Lung (tissue), 11 donors: ENCODE measurements at regions not wholly inside any gene's neighbourhood (a gene's known extent, or its start where the extent isn't known, plus 50 kb on each side); places are given as distances from the start of the nearest gene placed in this dataset.

ENCODE experiments used
- ATAC-seq: fragments of 200-7000 bp; cut with Tn5 transposase; one replicate; pipeline ENCODE4 v1.9.1; 2020; ENCODE audit warnings: moderate number of reproducible peaks; ENCODE audit not compliant: insufficient read depth, low FRiP score
- DNase-seq, 3 donors: peaks; one replicate each; pipeline ENCODE4 v3.0.0-alpha.2; 2013 to 2017
- H3K27ac ChIP-seq, 2 donors: one replicate each; pipeline ENCODE4 v1.5.1; 2013; ENCODE audit warnings: mild to moderate bottlenecking in 2 of 2, moderate library complexity in 2 of 2, control low read depth in 1 of 2, inconsistent platforms in 1 of 2, low read depth in 1 of 2, low read length in 1 of 2
- H3K27me3 ChIP-seq, 3 donors: one replicate each; pipeline ENCODE4 v1.5.1; 2013; ENCODE audit warnings: low read length in 2 of 3; ENCODE audit not compliant: control insufficient read depth in 3 of 3, insufficient read depth in 3 of 3
- H3K36me3 ChIP-seq, 4 donors: one replicate each; pipeline ENCODE4 v1.5.1; 2013; ENCODE audit warnings: low read length in 4 of 4, mild to moderate bottlenecking in 1 of 4, moderate library complexity in 1 of 4; ENCODE audit not compliant: control insufficient read depth in 4 of 4, insufficient read depth in 4 of 4
- H3K4me1 ChIP-seq, 5 donors: one replicate each; pipeline ENCODE4 v1.5.1; 2013; ENCODE audit warnings: low read length in 5 of 5, mild to moderate bottlenecking in 2 of 5, moderate library complexity in 1 of 5; ENCODE audit not compliant: control insufficient read depth in 5 of 5, insufficient read depth in 5 of 5
- H3K4me3 ChIP-seq: one replicate; pipeline ENCODE4 v1.5.1; 2013; ENCODE audit warnings: mild to moderate bottlenecking, control low read depth, moderate library complexity
- H3K9ac ChIP-seq, 2 donors: one replicate each; pipeline ENCODE4 v1.5.1; 2013; ENCODE audit warnings: low read length in 2 of 2, control low read depth in 1 of 2; ENCODE audit not compliant: insufficient read depth in 1 of 2
- H3K9me3 ChIP-seq, 4 donors: one replicate each; pipeline ENCODE4 v1.5.1; 2013; ENCODE audit warnings: low read length in 3 of 4, mild to moderate bottlenecking in 1 of 4, moderate library complexity in 1 of 4; ENCODE audit not compliant: control insufficient read depth in 4 of 4, insufficient read depth in 3 of 4
- CTCF ChIP-seq: IDR thresholded peaks from 2 replicates; pipeline ENCODE4 v1.5.1; 2012; ENCODE audit warnings: mild to moderate bottlenecking; ENCODE audit errors: control extremely low read depth, extremely low read depth
- WGBS, 2 donors: extraction: QIAGEN DNeasy Blood & Tissue Kit; methylation state at CpG; one replicate each; pipeline ENCODE4 v1.1.7; 2013; 5-methylcytosine and 5-hydroxymethylcytosine counted together
- donor health status: control.
- donor health status: control.
- donor health status: Bipolar disorder and iron deficiency.
- donor health status: healthy.
- donor health status: DM: yes; HTN: yes; CAD: no.

- no peak overlapping the region for H3K4me3 ChIP-seq
- 82 to 88% methylated on average over 4 of the region's 4 CpGs for WGBS, 2 donors
- no peaks in the 10 kb centered on the region for H3K36me3 ChIP-seq
- no peak for TF ChIP-seq CTCF
- H3K9ac ChIP-seq: no peak overlapping the region
- H3K27ac ChIP-seq: no peak overlapping the region
- H3K4me1 ChIP-seq: peaks cover 0 to 2% (median 0%) of the 10 kb centered on the region in 5 donors
- no peak for DNase-seq
- no peaks in the 10 kb centered on the region for H3K27me3 ChIP-seq
- H3K9me3 ChIP-seq: no peaks in the 10 kb centered on the region
- ATAC-seq: no peak
Measured at GRCh38 chr4:14338585-14339265, 663.6 kb upstream of the CPEB2 start.

- H3K4me3 ChIP-seq: no peak overlapping the region
- no peak for TF ChIP-seq CTCF
Measured at GRCh38 chr4:14339715-14340114, 662.6 kb upstream of the CPEB2 start.

GRCh38 chr4:14340321-14340720 is 662.0 kb upstream of the CPEB2 start:
- H3K27ac ChIP-seq: no peak overlapping the region
- H3K27me3 ChIP-seq: no peaks in the 10 kb centered on the region
- H3K4me1 ChIP-seq: peaks cover 0 to 2% (median 0%) of the 10 kb centered on the region in 5 donors
- no peaks in the 10 kb centered on the region for H3K9me3 ChIP-seq
- ATAC-seq (no peak), DNase-seq (no peak)
- H3K4me3 ChIP-seq: no peak overlapping the region
- no peak overlapping the region for H3K9ac ChIP-seq
- no peak for TF ChIP-seq CTCF
- 50 to 58% methylated on average over 4 of the region's 4 CpGs for WGBS, 2 donors
- H3K36me3 ChIP-seq: no peaks in the 10 kb centered on the region

More at GRCh38 chr4:14339715-14340114, 662.6 kb upstream of the CPEB2 start:
- ATAC-seq (no peak), DNase-seq (no peak)
- Histone ChIP-seq H3K9me3 (no peaks in the 10 kb centered on the region), H3K27ac (no peak overlapping the region), H3K9ac (no peak overlapping the region), H3K36me3 (no peaks in the 10 kb centered on the region), H3K4me1 (peaks cover 0 to 2% (median 0%) of the 10 kb centered on the region in 5 donors), H3K27me3 (no peaks in the 10 kb centered on the region)
- 90 to 97% methylated on average over 5 of the region's 5 CpGs for WGBS, 2 donors

GRCh38 chr4:14343961-14344360 is 658.3 kb upstream of the CPEB2 start:
- no peak overlapping the region for H3K4me3 ChIP-seq
- H3K9me3 ChIP-seq: no peaks in the 10 kb centered on the region
- H3K27me3 ChIP-seq: no peaks in the 10 kb centered on the region
- DNase-seq: no peak
- no peak overlapping the region for H3K27ac ChIP-seq
- TF ChIP-seq CTCF: no peak
- H3K9ac ChIP-seq: no peak overlapping the region
- no peaks in the 10 kb centered on the region for H3K4me1 ChIP-seq
- ATAC-seq: no peak
- 52 to 73% methylated on average over 4 of the region's 4 CpGs for WGBS, 2 donors
- H3K36me3 ChIP-seq: no peaks in the 10 kb centered on the region
